ENCODE measurements at regions not wholly inside any gene's neighbourhood (a gene's known extent, or its start where the extent isn't known, plus 50 kb on each side); places are given as distances from the start of the nearest gene placed in this dataset.

DNA sequence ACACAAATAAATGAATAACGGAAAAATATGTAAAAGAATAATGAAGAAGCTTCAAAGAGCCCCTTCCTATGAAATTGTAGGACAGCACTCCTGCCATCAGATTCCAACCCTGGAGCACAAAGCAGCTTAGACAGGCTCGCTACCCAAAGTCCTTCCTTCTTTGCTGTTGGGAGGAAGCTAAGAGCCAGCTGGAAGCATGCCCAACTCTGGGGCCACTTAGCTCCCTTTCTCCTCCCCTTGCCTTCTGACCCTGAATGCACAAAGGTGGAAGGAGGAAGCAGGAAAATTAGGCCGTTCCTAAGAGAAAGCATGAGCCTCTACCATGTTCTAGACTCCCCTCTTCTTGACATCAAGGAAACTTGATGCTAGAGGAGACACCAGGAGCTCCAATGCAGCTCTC, 700.8 kb downstream of the RNF144A start:
- Histone ChIP-seq H3K4me3 (no peak overlapping the region), H3K4me1 (no peaks in the 10 kb centered on the region), H3K27me3 (peaks cover 0 to 3% (median 0%) of the 10 kb centered on the region in 9 donors), H3K9me3 (no peaks in the 10 kb centered on the region), H3K27ac (no peak overlapping the region), H3K36me3 (no peaks in the 10 kb centered on the region)
- ATAC-seq (no peak), DNase-seq (no peak)
- intact Hi-C loops (cut with DNase I) = no loop called here
- 62 to 73% (median 67%) methylated on average over 3 of the region's 3 CpGs for WGBS, 4 donors
- TF ChIP-seq POLR2A (IDR thresholded peaks at IDR 0.05) = no peak
- TF ChIP-seq, protein P1, sequence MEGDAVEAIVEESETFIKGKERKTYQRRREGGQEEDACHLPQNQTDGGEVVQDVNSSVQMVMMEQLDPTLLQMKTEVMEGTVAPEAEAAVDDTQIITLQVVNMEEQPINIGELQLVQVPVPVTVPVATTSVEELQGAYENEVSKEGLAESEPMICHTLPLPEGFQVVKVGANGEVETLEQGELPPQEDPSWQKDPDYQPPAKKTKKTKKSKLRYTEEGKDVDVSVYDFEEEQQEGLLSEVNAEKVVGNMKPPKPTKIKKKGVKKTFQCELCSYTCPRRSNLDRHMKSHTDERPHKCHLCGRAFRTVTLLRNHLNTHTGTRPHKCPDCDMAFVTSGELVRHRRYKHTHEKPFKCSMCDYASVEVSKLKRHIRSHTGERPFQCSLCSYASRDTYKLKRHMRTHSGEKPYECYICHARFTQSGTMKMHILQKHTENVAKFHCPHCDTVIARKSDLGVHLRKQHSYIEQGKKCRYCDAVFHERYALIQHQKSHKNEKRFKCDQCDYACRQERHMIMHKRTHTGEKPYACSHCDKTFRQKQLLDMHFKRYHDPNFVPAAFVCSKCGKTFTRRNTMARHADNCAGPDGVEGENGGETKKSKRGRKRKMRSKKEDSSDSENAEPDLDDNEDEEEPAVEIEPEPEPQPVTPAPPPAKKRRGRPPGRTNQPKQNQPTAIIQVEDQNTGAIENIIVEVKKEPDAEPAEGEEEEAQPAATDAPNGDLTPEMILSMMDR (IDR thresholded peaks at IDR 0.05) = no peak

DNA sequence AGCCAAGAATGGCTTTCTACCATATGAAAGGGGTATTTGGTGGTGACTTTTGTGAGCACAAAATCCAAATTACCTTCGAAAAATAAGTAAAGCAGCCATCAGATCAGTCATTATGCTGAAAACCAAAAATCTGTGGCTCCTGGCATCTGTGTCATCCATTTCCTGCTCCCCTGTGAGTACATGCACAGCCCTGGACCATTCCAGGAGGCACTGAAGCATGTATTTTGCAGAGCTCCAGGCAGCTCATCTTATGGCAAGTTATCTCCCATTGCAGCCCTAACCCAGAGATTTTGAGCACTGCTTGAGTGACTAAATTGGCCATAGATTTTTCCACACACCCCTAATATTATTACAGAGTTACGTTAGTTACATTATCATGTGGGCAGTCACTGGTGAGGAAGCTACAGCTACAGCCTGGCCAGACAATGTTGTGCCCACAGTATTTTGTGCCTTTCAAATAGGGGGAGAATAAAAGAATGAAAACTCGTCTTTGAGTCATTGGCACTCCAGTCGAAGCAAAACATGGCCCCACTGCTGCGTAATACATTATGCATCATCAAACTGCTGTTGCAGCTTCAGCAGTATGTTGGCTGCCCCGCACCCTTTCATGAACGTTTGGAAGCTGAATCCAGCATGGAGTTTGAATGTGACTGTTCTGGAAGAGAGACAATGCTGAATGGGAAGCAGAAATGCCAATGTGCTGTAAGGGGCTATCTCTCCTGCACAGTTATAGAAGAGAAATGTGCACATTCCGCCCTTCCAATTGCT, 702.2 kb downstream of the RNF144A start:
- TF ChIP-seq, protein P1 (IDR thresholded peaks at IDR 0.05) = no peak
- no peak for TF ChIP-seq POLR2A (IDR thresholded peaks at IDR 0.05)
- no peak for ATAC-seq
- no peaks in the 10 kb centered on the region for H3K9me3 ChIP-seq
- no peak for DNase-seq
- H3K4me3 ChIP-seq = no peak overlapping the region
- 76 to 77% (median 77%) methylated on average over 8 of the region's 8 CpGs for WGBS, 4 donors
- no peaks in the 10 kb centered on the region for H3K4me1 ChIP-seq
- H3K27me3 ChIP-seq = peaks cover 0 to 3% (median 0%) of the 10 kb centered on the region in 9 donors
- H3K36me3 ChIP-seq = no peaks in the 10 kb centered on the region
- intact Hi-C loops (cut with DNase I) = no loop called here
- no peak overlapping the region for H3K27ac ChIP-seq

DNA sequence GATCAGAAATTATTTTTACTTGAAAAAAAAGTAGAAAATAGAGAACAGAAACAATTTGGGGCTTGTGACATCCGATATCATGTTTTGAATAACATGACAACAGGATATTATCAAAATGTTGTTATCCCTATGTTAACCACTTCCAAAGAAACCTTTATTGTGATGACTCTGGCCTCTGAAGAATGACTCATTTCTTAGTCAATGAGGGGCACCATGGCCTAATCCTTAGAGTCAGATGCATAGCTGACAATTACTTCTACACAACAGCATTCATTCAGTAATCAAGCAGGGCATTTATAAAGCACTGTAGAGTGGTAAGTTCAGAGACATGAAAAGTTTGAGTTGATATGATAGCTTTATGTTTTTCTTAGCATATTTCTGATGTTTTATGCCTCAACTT, 703.0 kb downstream of the RNF144A start:
- Histone ChIP-seq H3K9me3 (no peaks in the 10 kb centered on the region), H3K4me3 (no peak overlapping the region), H3K27me3 (peaks cover 0 to 3% (median 0%) of the 10 kb centered on the region in 9 donors), H3K36me3 (no peaks in the 10 kb centered on the region), H3K27ac (no peak overlapping the region), H3K4me1 (no peaks in the 10 kb centered on the region)
- WGBS, 4 donors = 82 to 88% (median 87%) methylated on average over 1 of the region's 1 CpG
- ATAC-seq = no peak
- intact Hi-C loops (cut with DNase I) = no loop called here
- TF ChIP-seq POLR2A (IDR thresholded peaks at IDR 0.05) = no peak
- TF ChIP-seq, protein P1 (IDR thresholded peaks at IDR 0.05) = no peak
- DNase-seq = no peak

DNA sequence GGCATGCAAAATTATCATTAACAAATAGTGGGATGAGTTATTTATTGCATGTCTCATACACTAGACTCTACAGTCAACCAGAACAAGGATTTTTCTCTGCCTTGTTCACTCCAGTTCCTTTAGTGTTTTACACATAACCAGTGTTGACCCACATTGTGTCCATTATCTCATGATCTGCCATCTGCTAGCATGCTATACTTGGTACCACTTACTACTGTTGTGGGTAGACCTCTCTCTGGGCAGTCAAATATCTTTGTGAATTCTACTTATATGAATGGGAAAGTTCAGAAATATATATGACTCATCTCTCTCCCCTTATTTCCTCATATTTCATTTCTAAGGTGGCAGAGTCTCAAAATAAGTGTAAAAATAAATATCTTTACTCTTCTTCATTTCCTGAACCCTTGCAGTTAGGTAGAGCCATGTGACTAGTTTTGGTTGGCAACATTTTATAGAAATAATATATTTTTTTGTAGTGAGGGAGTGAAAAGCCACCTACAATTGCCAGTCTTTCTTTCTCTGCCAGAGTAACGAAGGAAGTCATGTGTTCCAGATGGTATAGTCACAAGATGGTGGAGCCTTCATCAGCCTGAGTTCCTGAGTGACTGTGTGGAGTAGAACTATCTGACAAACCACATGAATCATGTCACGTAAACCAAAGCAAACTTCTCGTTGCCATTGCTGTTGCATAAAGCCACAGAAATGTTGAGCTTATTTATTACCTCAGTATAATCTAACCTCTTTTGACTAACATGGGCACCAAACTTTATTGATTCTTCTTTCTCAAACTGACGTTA, 704.0 kb downstream of the RNF144A start:
- H3K4me3 ChIP-seq = no peak overlapping the region
- ATAC-seq = no peak
- TF ChIP-seq, protein P1 (IDR thresholded peaks at IDR 0.05) = no peak
- TF ChIP-seq POLR2A (IDR thresholded peaks at IDR 0.05) = no peak

More for the DNA sequence above, 704.0 kb downstream of the RNF144A start:
- Histone ChIP-seq H3K27ac (no peak overlapping the region), H3K9me3 (no peaks in the 10 kb centered on the region), H3K36me3 (no peaks in the 10 kb centered on the region), H3K27me3 (peaks cover 0 to 3% (median 0%) of the 10 kb centered on the region in 9 donors), H3K4me1 (no peaks in the 10 kb centered on the region)
- DNase-seq = no peak
- intact Hi-C loops (cut with DNase I) = no loop called here
- 89 to 94% (median 89%) methylated on average over 4 of the region's 4 CpGs for WGBS, 4 donors

Data from heart left ventricle (tissue), 16 donors.